Transverse colon (tissue), 4 donors: ENCODE measurements at regions not wholly inside any gene's neighbourhood (a gene's known extent, or its start where the extent isn't known, plus 50 kb on each side); places are given as distances from the start of the nearest gene placed in this dataset.
"Not testable (repeated sequence)": the region's sequence is repeated elsewhere in the genome, so short reads cannot be mapped to it uniquely, and the experiment has no call there.

Experiments used
- CTCF ChIP-seq, 5 experiments: fragments of 200-600 bp in 3 of 5; fragments of 450-650 bp in 2 of 5; sonication (generic) in 3 of 5; IDR thresholded peaks; 1 replicate in 2 of 5; 2 replicates in 3 of 5; pipeline ENCODE4 v1.5.1; 2016 to 2017; ENCODE audit warnings: antibody characterized with exemption in 5 of 5, inconsistent platforms in 3 of 5, mild to moderate bottlenecking in 2 of 5, moderate library complexity in 1 of 5
- EP300 ChIP-seq: sonication (generic); formaldehyde crosslinking; IDR thresholded peaks from one replicate; pipeline ENCODE4 v1.6.1; 2017; ENCODE audit warnings: antibody characterized with exemption, low read depth
- POLR2A ChIP-seq: fragments of 450-650 bp; IDR thresholded peaks from one replicate; pipeline ENCODE4 v1.6.1; 2016; ENCODE audit warnings: antibody characterized with exemption, mild to moderate bottlenecking, moderate library complexity
- POLR2AphosphoS5 ChIP-seq, 3 donors: sonication (generic); formaldehyde crosslinking; IDR thresholded peaks; one replicate each; pipeline ENCODE4 v1.6.1; 2016; ENCODE audit warnings: antibody characterized with exemption in 3 of 3

- not testable (repeated sequence) for TF ChIP-seq CTCF (IDR thresholded peaks at IDR 0.05); POLR2A; POLR2AphosphoS5 (IDR thresholded peaks at IDR 0.05); EP300
Observed at GRCh38 chr2:39879001-39879400, 99.9 kb upstream of the THUMPD2 start.
